WERI-Rb-1 (cell line): ENCODE measurements at regions not wholly inside any gene's neighbourhood (a gene's known extent, or its start where the extent isn't known, plus 50 kb on each side); places are given as distances from the start of the nearest gene placed in this dataset.

Source experiments
- DNase-seq: peaks from one replicate; pipeline ENCODE4 v3.0.0-alpha.2; 2020
- H3K27ac ChIP-seq: fragments of 250-450 bp; sonication (Bioruptor Pico); 2 replicates; pipeline ENCODE4 v1.5.1; 2020; ENCODE audit warnings: mild to moderate bottlenecking, moderate library complexity
- H3K27me3 ChIP-seq: fragments of 250-450 bp; sonication (Bioruptor Pico); 2 replicates; pipeline ENCODE4 v1.5.1; 2021; ENCODE audit warnings: mild to moderate bottlenecking, low read depth, moderate library complexity; ENCODE audit not compliant: insufficient read depth, severe bottlenecking
- H3K36me3 ChIP-seq: fragments of 250-450 bp; sonication (Bioruptor Pico); 2 replicates; pipeline ENCODE4 v1.5.1; 2020; ENCODE audit warnings: mild to moderate bottlenecking, moderate library complexity
- H3K4me3 ChIP-seq: 2 replicates; pipeline ENCODE4 v1.5.1; 2011; ENCODE audit warnings: low read depth, mild to moderate bottlenecking, control low read depth, low read length
- H3K9me3 ChIP-seq: fragments of 250-450 bp; sonication (Bioruptor Pico); 2 replicates; pipeline ENCODE4 v1.5.1; 2021; ENCODE audit warnings: mild to moderate bottlenecking, moderate library complexity; ENCODE audit not compliant: severe bottlenecking
- TF ChIP-seq, protein P1 (sequence below): IDR thresholded peaks from 2 replicates; pipeline ENCODE4 v1.5.1; 2011; ENCODE audit warnings: low read depth, mild to moderate bottlenecking, control low read depth, inconsistent platforms, low read length

- TF ChIP-seq, protein P1, sequence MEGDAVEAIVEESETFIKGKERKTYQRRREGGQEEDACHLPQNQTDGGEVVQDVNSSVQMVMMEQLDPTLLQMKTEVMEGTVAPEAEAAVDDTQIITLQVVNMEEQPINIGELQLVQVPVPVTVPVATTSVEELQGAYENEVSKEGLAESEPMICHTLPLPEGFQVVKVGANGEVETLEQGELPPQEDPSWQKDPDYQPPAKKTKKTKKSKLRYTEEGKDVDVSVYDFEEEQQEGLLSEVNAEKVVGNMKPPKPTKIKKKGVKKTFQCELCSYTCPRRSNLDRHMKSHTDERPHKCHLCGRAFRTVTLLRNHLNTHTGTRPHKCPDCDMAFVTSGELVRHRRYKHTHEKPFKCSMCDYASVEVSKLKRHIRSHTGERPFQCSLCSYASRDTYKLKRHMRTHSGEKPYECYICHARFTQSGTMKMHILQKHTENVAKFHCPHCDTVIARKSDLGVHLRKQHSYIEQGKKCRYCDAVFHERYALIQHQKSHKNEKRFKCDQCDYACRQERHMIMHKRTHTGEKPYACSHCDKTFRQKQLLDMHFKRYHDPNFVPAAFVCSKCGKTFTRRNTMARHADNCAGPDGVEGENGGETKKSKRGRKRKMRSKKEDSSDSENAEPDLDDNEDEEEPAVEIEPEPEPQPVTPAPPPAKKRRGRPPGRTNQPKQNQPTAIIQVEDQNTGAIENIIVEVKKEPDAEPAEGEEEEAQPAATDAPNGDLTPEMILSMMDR, result no peak
- no peaks in the 10 kb centered on the region for H3K27me3 ChIP-seq
- no peaks in the 10 kb centered on the region for H3K9me3 ChIP-seq
- H3K36me3 ChIP-seq, result no peaks in the 10 kb centered on the region
- no peak overlapping the region for H3K27ac ChIP-seq
- no peak overlapping the region for H3K4me3 ChIP-seq
- DNase-seq, result no peak
Observed at GRCh38 chr12:71233083-71233482, 75.3 kb upstream of the TSPAN8 start.

DNA sequence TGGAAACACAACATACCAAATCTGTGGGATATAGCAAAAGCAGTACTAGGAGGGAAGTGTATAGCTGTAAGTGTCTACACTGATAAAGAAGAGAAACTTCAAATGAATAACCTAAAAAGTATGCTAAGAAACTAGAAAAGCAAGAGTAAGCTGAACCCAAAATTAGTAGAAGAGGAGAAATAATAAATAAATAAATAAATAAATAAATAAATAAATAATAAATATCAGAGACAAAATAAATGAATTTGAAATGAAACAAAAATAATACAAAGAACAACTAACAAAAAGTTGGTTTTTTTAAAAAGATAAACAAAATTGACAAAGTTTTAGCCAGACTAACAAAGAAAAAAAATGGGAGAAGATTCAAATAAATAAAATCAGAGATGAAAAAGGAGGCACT, 72.7 kb upstream of the TSPAN8 start:
- Histone ChIP-seq H3K36me3 (no peaks in the 10 kb centered on the region), H3K9me3 (no peaks in the 10 kb centered on the region), H3K27ac (no peak overlapping the region), H3K4me3 (no peak overlapping the region), H3K27me3 (no peaks in the 10 kb centered on the region)
- no peak for DNase-seq
- TF ChIP-seq, protein P1, result no peak

- Histone ChIP-seq H3K9me3 (no peaks in the 10 kb centered on the region), H3K36me3 (no peaks in the 10 kb centered on the region), H3K27ac (no peak overlapping the region), H3K27me3 (no peaks in the 10 kb centered on the region), H3K4me3 (no peak overlapping the region)
- DNase-seq, result no peak
- TF ChIP-seq, protein P1, result no peak
Observed at GRCh38 chr12:71223139-71223538, 65.3 kb upstream of the TSPAN8 start.

DNA sequence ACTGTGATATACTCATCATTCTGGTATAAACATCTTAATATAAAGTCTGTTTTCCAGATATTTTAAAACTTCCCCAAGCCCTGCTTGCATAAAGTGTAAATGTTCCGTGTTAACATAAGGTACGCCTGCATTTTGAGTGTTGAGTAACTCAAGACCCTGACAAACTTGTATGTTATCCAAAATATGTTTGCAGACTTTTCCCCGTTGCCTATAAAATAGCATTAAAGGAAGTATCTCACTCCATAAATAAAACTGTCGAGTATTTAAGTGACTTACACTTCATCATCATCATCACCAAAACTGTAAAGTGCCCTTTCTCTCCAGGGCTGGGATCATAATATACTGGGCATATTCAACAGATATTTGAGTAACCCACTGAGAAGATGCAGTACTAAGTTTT, 64.6 kb upstream of the TSPAN8 start:
- Histone ChIP-seq H3K27me3 (no peaks in the 10 kb centered on the region), H3K4me3 (no peak overlapping the region), H3K9me3 (no peaks in the 10 kb centered on the region), H3K27ac (no peak overlapping the region), H3K36me3 (no peaks in the 10 kb centered on the region)
- no peak for DNase-seq
- TF ChIP-seq, protein P1, result no peak

DNA sequence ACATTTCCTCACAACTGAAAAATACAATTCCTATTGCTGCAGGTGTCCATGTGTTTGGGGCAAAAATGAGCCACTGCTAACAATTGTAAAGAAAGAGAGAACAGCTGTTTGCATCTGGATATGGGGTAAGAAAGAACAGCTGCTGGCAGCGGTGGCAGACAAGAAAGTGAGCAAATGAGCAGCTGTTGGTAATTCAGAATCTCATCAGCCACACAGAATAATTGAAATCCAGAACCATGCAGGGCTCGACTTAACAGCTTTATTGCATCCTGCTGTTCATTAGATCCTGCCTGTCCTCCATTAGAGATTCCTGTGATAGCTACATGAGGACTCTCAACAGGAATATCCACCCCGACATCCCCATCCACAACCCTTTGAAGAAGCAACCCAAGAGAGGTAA, 62.5 kb upstream of the TSPAN8 start:
- no peak overlapping the region for H3K27ac ChIP-seq

DNA sequence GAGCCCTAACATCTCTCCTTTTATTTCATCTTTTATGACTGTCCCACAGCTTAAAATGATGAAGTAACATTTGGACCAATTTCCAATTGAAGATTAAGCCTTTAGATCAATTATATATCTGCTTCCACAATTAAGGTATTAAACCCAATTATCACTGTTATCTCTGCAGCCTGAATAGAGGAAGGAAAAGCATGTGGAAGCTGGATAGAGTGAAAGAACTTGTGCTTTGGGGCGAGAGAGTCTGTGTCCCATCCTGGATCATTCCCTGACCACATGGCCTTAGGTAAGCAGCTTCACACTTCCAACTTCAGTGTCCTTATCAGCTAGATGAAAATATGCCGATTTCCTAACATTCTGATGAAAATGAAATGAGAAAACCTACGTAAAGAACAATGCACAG, 61.4 kb upstream of the TSPAN8 start:
- no peaks in the 10 kb centered on the region for H3K36me3 ChIP-seq
- H3K27ac ChIP-seq, result no peak overlapping the region
- H3K9me3 ChIP-seq, result no peaks in the 10 kb centered on the region
- TF ChIP-seq, protein P1, result no peak
- H3K4me3 ChIP-seq, result no peak overlapping the region
- DNase-seq, result no peak
- no peaks in the 10 kb centered on the region for H3K27me3 ChIP-seq

More for the DNA sequence above, 62.5 kb upstream of the TSPAN8 start:
- H3K27me3 ChIP-seq, result no peaks in the 10 kb centered on the region
- H3K9me3 ChIP-seq, result no peaks in the 10 kb centered on the region
- H3K36me3 ChIP-seq, result no peaks in the 10 kb centered on the region
- no peak overlapping the region for H3K4me3 ChIP-seq
- DNase-seq, result no peak
- TF ChIP-seq, protein P1, result no peak
